Transverse colon (tissue), 4 donors: ENCODE measurements at regions not wholly inside any gene's neighbourhood (a gene's known extent, or its start where the extent isn't known, plus 50 kb on each side); places are given as distances from the start of the nearest gene placed in this dataset.

Source experiments
- CTCF ChIP-seq, 5 experiments: fragments of 200-600 bp in 3 of 5; fragments of 450-650 bp in 2 of 5; sonication (generic) in 3 of 5; IDR thresholded peaks; 1 replicate in 2 of 5; 2 replicates in 3 of 5; pipeline ENCODE4 v1.5.1; 2016 to 2017; ENCODE audit warnings: antibody characterized with exemption in 5 of 5, inconsistent platforms in 3 of 5, mild to moderate bottlenecking in 2 of 5, moderate library complexity in 1 of 5
- POLR2A ChIP-seq: fragments of 450-650 bp; IDR thresholded peaks from one replicate; pipeline ENCODE4 v1.6.1; 2016; ENCODE audit warnings: antibody characterized with exemption, mild to moderate bottlenecking, moderate library complexity
- POLR2AphosphoS5 ChIP-seq, 3 donors: sonication (generic); formaldehyde crosslinking; IDR thresholded peaks; one replicate each; pipeline ENCODE4 v1.6.1; 2016; ENCODE audit warnings: antibody characterized with exemption in 3 of 3

GRCh38 chr6:126447367-126447766, 107.5 kb downstream of the CENPW start:
- no peak for TF ChIP-seq POLR2A
- no peak for TF ChIP-seq CTCF (IDR thresholded peaks at IDR 0.05)
- no peak for TF ChIP-seq POLR2AphosphoS5 (IDR thresholded peaks at IDR 0.05)
